Keratinocyte (primary cell): ENCODE measurements at regions not wholly inside any gene's neighbourhood (a gene's known extent, or its start where the extent isn't known, plus 50 kb on each side); places are given as distances from the start of the nearest gene placed in this dataset.

Source experiments
- DNase-seq: peaks from one replicate; pipeline ENCODE4 v3.0.0-alpha.2; 2011; ENCODE audit warnings: low read depth, missing footprints, low spot score
- FAIRE-seq: peaks from 2 replicates; lab custom pipeline; 2011; peaks lifted over from hg19 to GRCh38; lab: Jason Lieb, UNC
- H2AFZ ChIP-seq: 2 replicates; pipeline ENCODE4 v1.6.0; 2012; ENCODE audit warnings: low read length, control low read depth, inconsistent platforms; ENCODE audit not compliant: control insufficient read depth
- H3K27ac ChIP-seq: 2 replicates; pipeline ENCODE4 v1.5.1; 2011; ENCODE audit warnings: low read length; ENCODE audit not compliant: control insufficient read depth, insufficient read depth
- H3K27me3 ChIP-seq: 3 replicates; pipeline ENCODE4 v1.6.0; 2011; ENCODE audit warnings: low read length; ENCODE audit not compliant: control insufficient read depth, insufficient read depth; ENCODE audit errors: extremely low read depth
- H3K36me3 ChIP-seq, 2 experiments: 2 replicates in 1 of 2; 3 replicates in 1 of 2; pipeline ENCODE4 v1.5.1; 2011; ENCODE audit warnings: low read length in 2 of 2, mild to moderate bottlenecking in 1 of 2; ENCODE audit not compliant: control insufficient read depth in 2 of 2, insufficient read depth in 2 of 2; ENCODE audit errors: extremely low read depth in 1 of 2
- H3K4me1 ChIP-seq: 3 replicates; pipeline ENCODE4 v1.5.1; 2011; ENCODE audit warnings: low read length; ENCODE audit not compliant: control insufficient read depth, insufficient read depth; ENCODE audit errors: extremely low read depth
- H3K4me2 ChIP-seq: 3 replicates; pipeline ENCODE4 v1.6.0; 2011; ENCODE audit warnings: low read depth, low read length; ENCODE audit not compliant: control insufficient read depth, insufficient read depth; ENCODE audit errors: extremely low read depth
- H3K4me3 ChIP-seq, 3 experiments: fragments of 200-600 bp in 1 of 3; sonication (generic) in 1 of 3; 2 replicates in 2 of 3; 3 replicates in 1 of 3; pipeline ENCODE4 v1.5.1; 2011 to 2016; ENCODE audit warnings: low read length in 3 of 3, mild to moderate bottlenecking in 3 of 3, control low read depth in 2 of 3, inconsistent platforms in 1 of 3, low read depth in 1 of 3, mixed read lengths in 1 of 3, mixed run types in 1 of 3, moderate library complexity in 1 of 3; ENCODE audit not compliant: control insufficient read depth in 2 of 3, insufficient read depth in 2 of 3; ENCODE audit errors: extremely low read depth in 1 of 3
- H3K79me2 ChIP-seq: 2 replicates; pipeline ENCODE4 v1.6.0; 2012; ENCODE audit warnings: low read length; ENCODE audit not compliant: control insufficient read depth, insufficient read depth
- H3K9ac ChIP-seq: 3 replicates; pipeline ENCODE4 v1.6.0; 2011; ENCODE audit warnings: low read length; ENCODE audit not compliant: control insufficient read depth, insufficient read depth; ENCODE audit errors: extremely low read depth
- H3K9me1 ChIP-seq: 3 replicates; pipeline ENCODE4 v1.6.0; 2011; ENCODE audit warnings: low read length; ENCODE audit not compliant: control insufficient read depth, insufficient read depth; ENCODE audit errors: extremely low read depth
- H3K9me3 ChIP-seq: 2 replicates; pipeline ENCODE4 v1.5.1; 2012; ENCODE audit warnings: low read depth, low read length; ENCODE audit not compliant: control insufficient read depth
- H4K20me1 ChIP-seq: 3 replicates; pipeline ENCODE4 v1.6.0; 2011; ENCODE audit warnings: low read length; ENCODE audit not compliant: control insufficient read depth, insufficient read depth; ENCODE audit errors: extremely low read depth
- CTCF ChIP-seq, 3 experiments: IDR thresholded peaks in 1 of 3; conservative IDR thresholded peaks in 1 of 3; optimal IDR thresholded peaks in 1 of 3; 2 replicates in 2 of 3; 3 replicates in 1 of 3; pipeline versions ENCODE3 to v1.5.1; 2011; ENCODE audit warnings: low read length in 3 of 3, mild to moderate bottlenecking in 3 of 3, moderate library complexity in 2 of 3, control low read depth in 1 of 3, inconsistent platforms in 1 of 3; ENCODE audit not compliant: insufficient read depth in 2 of 3; ENCODE audit errors: extremely low read depth in 1 of 3
- EZH2 ChIP-seq: IDR thresholded peaks from one replicate; pipeline ENCODE4 v1.6.1; 2012; ENCODE audit warnings: inconsistent platforms, mild to moderate bottlenecking, low read length, moderate library complexity
- dilution Hi-C: fragments of 300-500 bp; cut with MboI; formaldehyde crosslinking; loops from one replicate; pipeline ENCODE4 v1.7.0; 2020; ENCODE audit warnings: low sequenced_read_pairs; ENCODE audit not compliant: extremely low pct_ligation_motif_present

GRCh38 chr10:78191301-78191700 is 157.6 kb downstream of the RPS24 start:
- H3K9ac ChIP-seq, result no peak overlapping the region
- DNase-seq (no peak), FAIRE-seq (no peak)
- no peak overlapping the region for H3K4me2 ChIP-seq
- no peaks in the 10 kb centered on the region for H3K79me2 ChIP-seq
- dilution Hi-C loops, result no loop called here
- TF ChIP-seq CTCF (optimal IDR thresholded peaks at IDR 0.05 in 1 of 3, IDR thresholded peaks at IDR 0.05 in 1 of 3, conservative IDR thresholded peaks at IDR 0.05 in 1 of 3; ENCODE audit: extremely low read depth in 1 of 3, insufficient read depth in 2 of 3, low read length in 3 of 3), result no peak
- H2AFZ ChIP-seq, result no peak overlapping the region
- H3K27me3 ChIP-seq, result no peaks in the 10 kb centered on the region
- H3K4me3 ChIP-seq, result no peak overlapping the region
- peaks cover 3% of the 10 kb centered on the region for H3K9me3 ChIP-seq
- no peaks in the 10 kb centered on the region for H3K9me1 ChIP-seq
- H3K27ac ChIP-seq, result no peak overlapping the region
- no peaks in the 10 kb centered on the region for H4K20me1 ChIP-seq
- H3K36me3 ChIP-seq, result no peaks in the 10 kb centered on the region
- peaks cover 4% of the 10 kb centered on the region for H3K4me1 ChIP-seq

- TF ChIP-seq EZH2 (no peak), CTCF (optimal IDR thresholded peaks at IDR 0.05 in 1 of 3, IDR thresholded peaks at IDR 0.05 in 1 of 3, conservative IDR thresholded peaks at IDR 0.05 in 1 of 3; ENCODE audit: extremely low read depth in 1 of 3, insufficient read depth in 2 of 3, low read length in 3 of 3) (no peak)
- DNase-seq, result no peak
- H3K9me3 ChIP-seq, result peaks cover 3% of the 10 kb centered on the region
- no peak for FAIRE-seq
- no peak overlapping the region for H3K9ac ChIP-seq
- no peak overlapping the region for H2AFZ ChIP-seq
- H3K36me3 ChIP-seq, result no peaks in the 10 kb centered on the region
- no peaks in the 10 kb centered on the region for H3K79me2 ChIP-seq
- no peak overlapping the region for H3K27ac ChIP-seq
- H3K27me3 ChIP-seq, result no peaks in the 10 kb centered on the region
- dilution Hi-C loops, result no loop called here
- no peaks in the 10 kb centered on the region for H3K9me1 ChIP-seq
- H4K20me1 ChIP-seq, result no peaks in the 10 kb centered on the region
- no peak overlapping the region for H3K4me3 ChIP-seq
- H3K4me1 ChIP-seq, result peaks cover 14% of the 10 kb centered on the region
- H3K4me2 ChIP-seq, result no peak overlapping the region
Observed at GRCh38 chr10:78193189-78193588, 159.5 kb downstream of the RPS24 start.
